Hepatocyte (in vitro differentiated cells): ENCODE measurements at regions not wholly inside any gene's neighbourhood (a gene's known extent, or its start where the extent isn't known, plus 50 kb on each side); places are given as distances from the start of the nearest gene placed in this dataset.

ENCODE experiments used
- DNase-seq: peaks from one replicate; pipeline ENCODE4 v3.0.0-alpha.2; 2016; ENCODE audit warnings: low spot score
- H2AFZ ChIP-seq: fragments of 200-600 bp; sonication (generic); 2 replicates; pipeline ENCODE4 v1.6.0; 2016; ENCODE audit warnings: antibody characterized with exemption, mild to moderate bottlenecking
- H3K27ac ChIP-seq: fragments of 200-600 bp; sonication (generic); 2 replicates; pipeline ENCODE4 v1.5.1; 2016; ENCODE audit warnings: mild to moderate bottlenecking
- H3K27me3 ChIP-seq: fragments of 200-600 bp; sonication (generic); 2 replicates; pipeline ENCODE4 v1.6.1; 2016
- H3K36me3 ChIP-seq: fragments of 200-600 bp; sonication (generic); replicated peaks from 2 replicates; pipeline ENCODE4 v1.5.1; 2016; ENCODE audit warnings: low read depth; ENCODE audit not compliant: insufficient read depth
- H3K4me1 ChIP-seq: fragments of 200-600 bp; sonication (generic); 2 replicates; pipeline ENCODE4 v1.5.1; 2016; ENCODE audit warnings: mild to moderate bottlenecking, moderate library complexity; ENCODE audit not compliant: insufficient read depth
- H3K4me2 ChIP-seq: fragments of 200-600 bp; sonication (generic); 2 replicates; pipeline ENCODE4 v1.6.0; 2016
- H3K4me3 ChIP-seq: fragments of 200-600 bp; sonication (generic); 2 replicates; pipeline ENCODE4 v1.5.1; 2016; ENCODE audit warnings: mild to moderate bottlenecking
- H3K79me2 ChIP-seq: fragments of 200-600 bp; sonication (generic); 2 replicates; pipeline ENCODE4 v1.6.0; 2017; ENCODE audit warnings: mild to moderate bottlenecking
- H3K9me2 ChIP-seq: fragments of 200-600 bp; sonication (generic); replicated peaks from 2 replicates; pipeline ENCODE4 v1.6.0; 2017; ENCODE audit warnings: mild to moderate bottlenecking; ENCODE audit not compliant: insufficient read depth
- H3K9me3 ChIP-seq: fragments of 200-600 bp; sonication (generic); 2 replicates; pipeline ENCODE4 v1.5.1; 2016; ENCODE audit warnings: low read depth, mild to moderate bottlenecking
- H4K20me1 ChIP-seq: fragments of 200-600 bp; sonication (generic); 2 replicates; pipeline ENCODE4 v1.6.0; 2016; ENCODE audit warnings: mild to moderate bottlenecking; ENCODE audit not compliant: insufficient read depth, poor library complexity, severe bottlenecking
- EZH2 ChIP-seq: fragments of 200-600 bp; sonication (generic); IDR thresholded peaks from 2 replicates; pipeline ENCODE4 v1.6.1; 2016; ENCODE audit warnings: antibody characterized with exemption, mild to moderate bottlenecking, borderline replicate concordance
- EZH2phosphoT487 ChIP-seq: fragments of 200-600 bp; sonication (generic); IDR thresholded peaks from one replicate; pipeline ENCODE4 v1.6.1; 2018; ENCODE audit warnings: antibody characterized with exemption, mild to moderate bottlenecking, low read depth, moderate library complexity; ENCODE audit not compliant: unreplicated experiment, severe bottlenecking
- WGBS: methylation state at CpG from one replicate; pipeline ENCODE4 v1.1.6; 2016; ENCODE audit warnings: low lambda C conversion rate; ENCODE audit errors: missing lambda C conversion rate; 5-methylcytosine and 5-hydroxymethylcytosine counted together
- TF ChIP-seq, protein P1 (sequence below): fragments of 200-600 bp; sonication (generic); IDR thresholded peaks from 2 replicates; pipeline ENCODE4 v1.5.1; 2016; ENCODE audit warnings: antibody characterized with exemption, mild to moderate bottlenecking; ENCODE audit not compliant: poor library complexity

DNA sequence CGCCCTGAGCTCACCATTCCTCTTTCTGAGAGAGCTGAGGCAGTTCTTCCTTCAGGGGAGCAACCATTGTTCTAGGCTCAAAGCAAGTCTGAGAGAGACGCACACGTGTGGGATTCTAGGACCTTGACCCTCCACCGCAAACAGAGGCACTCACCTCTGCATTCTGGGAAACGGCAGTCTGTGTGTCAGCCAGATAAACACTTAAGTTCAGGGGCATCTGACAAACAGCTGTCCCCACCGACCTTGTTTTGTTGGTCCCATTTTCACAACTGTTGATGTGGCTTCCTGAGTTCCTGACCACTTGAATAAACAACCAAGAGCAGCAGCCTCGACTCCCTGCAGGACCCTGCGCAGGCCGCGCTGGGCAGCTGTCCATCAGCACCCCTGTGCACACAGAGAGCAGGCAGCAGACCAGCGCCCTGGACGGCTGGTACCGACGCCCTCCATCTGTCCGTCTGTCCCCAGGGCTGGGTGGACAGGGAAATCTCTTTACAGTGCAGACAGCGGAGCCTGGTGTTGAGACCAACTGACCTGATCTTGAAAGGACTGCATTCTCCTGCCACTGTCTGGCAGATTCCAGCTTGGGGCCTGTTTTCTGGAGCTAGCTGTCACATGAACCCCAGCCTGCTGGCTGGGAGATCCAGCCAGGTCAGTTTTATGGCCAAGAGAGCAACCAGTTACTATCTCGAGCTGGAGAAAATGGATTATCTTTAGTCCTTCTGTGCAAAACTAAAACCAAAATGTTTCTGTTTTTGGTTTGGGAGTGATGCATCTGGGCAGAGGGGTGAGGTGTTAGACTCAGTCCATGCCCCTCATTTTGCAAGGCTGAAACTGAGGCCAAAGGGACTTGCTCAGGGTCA, 64.2 kb downstream of the FAM43A start:
- WGBS: 50% methylated on average over 17 of the region's 17 CpGs
- Histone ChIP-seq H3K4me1 (peaks cover 17% of the 10 kb centered on the region), H3K79me2 (no peaks in the 10 kb centered on the region), H3K4me3 (no peak overlapping the region), H3K36me3 (no peaks in the 10 kb centered on the region), H3K27ac (peak overlapping the region; percentile 6), H4K20me1 (no peaks in the 10 kb centered on the region), H3K27me3 (no peaks in the 10 kb centered on the region), H3K9me3 (no peaks in the 10 kb centered on the region), H2AFZ (no peak overlapping the region), H3K9me2 (no peaks in the 10 kb centered on the region), H3K4me2 (no peak overlapping the region)
- peak; percentile 45 for DNase-seq
- TF ChIP-seq EZH2: no peak
- TF ChIP-seq EZH2phosphoT487: no peak
- TF ChIP-seq, protein P1, sequence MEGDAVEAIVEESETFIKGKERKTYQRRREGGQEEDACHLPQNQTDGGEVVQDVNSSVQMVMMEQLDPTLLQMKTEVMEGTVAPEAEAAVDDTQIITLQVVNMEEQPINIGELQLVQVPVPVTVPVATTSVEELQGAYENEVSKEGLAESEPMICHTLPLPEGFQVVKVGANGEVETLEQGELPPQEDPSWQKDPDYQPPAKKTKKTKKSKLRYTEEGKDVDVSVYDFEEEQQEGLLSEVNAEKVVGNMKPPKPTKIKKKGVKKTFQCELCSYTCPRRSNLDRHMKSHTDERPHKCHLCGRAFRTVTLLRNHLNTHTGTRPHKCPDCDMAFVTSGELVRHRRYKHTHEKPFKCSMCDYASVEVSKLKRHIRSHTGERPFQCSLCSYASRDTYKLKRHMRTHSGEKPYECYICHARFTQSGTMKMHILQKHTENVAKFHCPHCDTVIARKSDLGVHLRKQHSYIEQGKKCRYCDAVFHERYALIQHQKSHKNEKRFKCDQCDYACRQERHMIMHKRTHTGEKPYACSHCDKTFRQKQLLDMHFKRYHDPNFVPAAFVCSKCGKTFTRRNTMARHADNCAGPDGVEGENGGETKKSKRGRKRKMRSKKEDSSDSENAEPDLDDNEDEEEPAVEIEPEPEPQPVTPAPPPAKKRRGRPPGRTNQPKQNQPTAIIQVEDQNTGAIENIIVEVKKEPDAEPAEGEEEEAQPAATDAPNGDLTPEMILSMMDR: no peak

DNA sequence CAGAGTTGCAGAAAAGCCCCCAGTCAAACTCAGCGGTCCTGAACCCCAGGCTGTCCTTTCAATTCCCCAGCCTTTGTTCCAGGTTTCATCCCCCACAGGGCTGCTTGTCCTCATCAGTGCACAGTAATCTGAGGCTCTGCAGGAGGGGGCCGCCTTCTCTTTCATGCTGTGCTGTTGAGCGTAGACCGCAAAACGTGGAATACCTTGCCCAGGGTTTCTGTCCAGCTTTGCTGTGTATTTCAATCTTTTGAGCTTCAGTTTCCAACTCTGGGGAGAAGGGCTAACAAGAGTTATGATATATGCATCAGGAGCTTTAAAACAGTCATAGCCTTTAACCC, 64.8 kb downstream of the FAM43A start:
- TF ChIP-seq EZH2 (no peak), EZH2phosphoT487 (no peak)
- TF ChIP-seq, protein P1: no peak
- Histone ChIP-seq H3K4me1 (peaks cover 14% of the 10 kb centered on the region), H4K20me1 (no peaks in the 10 kb centered on the region), H3K36me3 (no peaks in the 10 kb centered on the region), H3K79me2 (no peaks in the 10 kb centered on the region), H3K4me3 (no peak overlapping the region), H2AFZ (no peak overlapping the region), H3K9me2 (no peaks in the 10 kb centered on the region), H3K4me2 (no peak overlapping the region), H3K9me3 (no peaks in the 10 kb centered on the region), H3K27me3 (no peaks in the 10 kb centered on the region), H3K27ac (no peak overlapping the region)
- no peak for DNase-seq
- 63% methylated on average over 5 of the region's 5 CpGs for WGBS

DNA sequence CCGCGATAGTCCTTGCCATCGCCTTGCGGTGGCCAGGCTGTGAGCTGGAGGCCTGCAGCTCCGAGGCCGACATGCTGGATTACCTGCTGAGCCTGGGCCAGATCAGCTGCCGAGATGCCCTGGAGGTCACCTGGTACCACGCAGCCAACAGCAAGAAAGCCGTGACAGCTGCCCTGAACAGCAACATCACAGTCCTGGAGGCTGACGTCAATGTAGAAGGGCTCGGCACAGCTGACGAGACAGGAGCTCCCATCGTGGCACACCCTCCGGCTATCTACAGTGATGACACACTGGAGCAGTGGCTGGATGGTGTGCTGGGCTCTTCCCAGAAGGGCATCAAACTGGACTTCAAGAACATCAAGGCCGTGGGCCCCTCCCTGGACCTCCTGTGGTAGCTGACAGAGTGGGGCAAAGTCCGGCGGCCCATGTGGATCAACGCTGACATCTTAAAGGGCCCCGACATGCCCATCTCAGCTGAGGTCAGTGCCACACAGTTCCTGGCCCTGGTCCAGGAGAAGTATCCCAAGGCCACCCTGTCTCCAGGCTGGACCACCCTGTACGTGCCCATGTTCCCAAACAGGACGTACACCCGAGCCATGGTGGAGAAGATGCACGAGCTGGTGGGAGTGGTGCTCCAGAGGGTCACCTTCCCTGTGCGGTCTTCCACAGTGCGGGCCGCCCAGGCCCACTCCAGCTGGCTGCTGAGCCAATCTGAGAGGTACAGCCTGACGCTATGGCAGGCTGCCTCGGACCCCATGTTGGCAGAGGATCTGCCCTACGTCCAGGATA, 70.2 kb downstream of the FAM43A start:
- 96% methylated on average over 29 of the region's 29 CpGs for WGBS

More for the DNA sequence above, 70.2 kb downstream of the FAM43A start:
- no peak overlapping the region for H3K27ac ChIP-seq
- DNase-seq: no peak
- H3K79me2 ChIP-seq: no peaks in the 10 kb centered on the region
- H2AFZ ChIP-seq: no peak overlapping the region
- H3K4me3 ChIP-seq: no peak overlapping the region
- no peaks in the 10 kb centered on the region for H3K36me3 ChIP-seq
- TF ChIP-seq, protein P1: no peak
- TF ChIP-seq EZH2 (no peak), EZH2phosphoT487 (no peak)
- H3K9me3 ChIP-seq: no peaks in the 10 kb centered on the region
- H4K20me1 ChIP-seq: no peaks in the 10 kb centered on the region
- H3K4me1 ChIP-seq: no peaks in the 10 kb centered on the region
- no peaks in the 10 kb centered on the region for H3K9me2 ChIP-seq
- no peak overlapping the region for H3K4me2 ChIP-seq
- H3K27me3 ChIP-seq: no peaks in the 10 kb centered on the region
